C4-2B (cell line): ENCODE measurements at regions not wholly inside any gene's neighbourhood (a gene's known extent, or its start where the extent isn't known, plus 50 kb on each side); places are given as distances from the start of the nearest gene placed in this dataset.

Source experiments
- ZFX ChIP-seq: fragments of 450-650 bp; IDR thresholded peaks from 2 replicates; pipeline ENCODE4 v1.6.1; 2017
- TF ChIP-seq, protein P1 (sequence below): fragments of 450-650 bp; conservative IDR thresholded peaks from 2 replicates; pipeline ENCODE4 v1.5.1; 2017; ENCODE audit warnings: mild to moderate bottlenecking

DNA sequence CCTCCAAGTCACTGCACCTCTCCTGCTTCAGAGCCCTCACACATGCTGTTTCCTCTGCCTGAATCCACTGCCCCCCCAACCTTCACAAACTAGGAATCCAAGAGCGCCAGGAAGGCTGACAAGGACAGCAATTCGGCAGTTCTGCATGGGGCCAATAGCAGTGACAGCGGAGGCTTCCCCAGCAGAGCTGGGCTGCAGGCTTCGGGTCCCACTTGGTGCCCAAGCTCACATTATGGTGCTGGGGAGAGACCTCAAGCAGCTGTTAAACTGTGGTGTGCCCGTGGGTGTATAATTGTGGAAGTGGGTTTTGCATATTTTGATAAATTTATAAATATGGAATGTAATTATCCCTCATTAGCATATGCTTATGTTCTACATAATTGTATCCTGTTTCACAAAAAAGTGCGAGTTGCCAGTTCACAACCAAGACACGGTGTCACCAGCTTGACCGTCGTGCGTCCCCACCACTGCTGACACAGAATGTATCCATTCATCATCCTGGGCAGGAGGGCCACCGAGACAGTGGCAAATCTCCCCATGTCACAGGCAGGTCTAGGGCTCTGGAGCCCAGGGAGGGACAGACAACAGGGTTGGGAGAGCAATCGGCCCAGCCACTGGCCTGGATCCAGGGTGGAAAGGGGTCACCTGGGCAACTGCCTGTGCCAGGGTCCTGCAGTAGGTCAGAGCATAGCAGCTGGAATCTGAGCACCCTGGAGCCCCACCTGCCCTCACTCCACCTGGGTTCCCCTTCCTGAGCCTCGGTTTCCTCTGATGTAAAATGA, 81.6 kb downstream of the MATN1 start:
- TF ChIP-seq, protein P1, sequence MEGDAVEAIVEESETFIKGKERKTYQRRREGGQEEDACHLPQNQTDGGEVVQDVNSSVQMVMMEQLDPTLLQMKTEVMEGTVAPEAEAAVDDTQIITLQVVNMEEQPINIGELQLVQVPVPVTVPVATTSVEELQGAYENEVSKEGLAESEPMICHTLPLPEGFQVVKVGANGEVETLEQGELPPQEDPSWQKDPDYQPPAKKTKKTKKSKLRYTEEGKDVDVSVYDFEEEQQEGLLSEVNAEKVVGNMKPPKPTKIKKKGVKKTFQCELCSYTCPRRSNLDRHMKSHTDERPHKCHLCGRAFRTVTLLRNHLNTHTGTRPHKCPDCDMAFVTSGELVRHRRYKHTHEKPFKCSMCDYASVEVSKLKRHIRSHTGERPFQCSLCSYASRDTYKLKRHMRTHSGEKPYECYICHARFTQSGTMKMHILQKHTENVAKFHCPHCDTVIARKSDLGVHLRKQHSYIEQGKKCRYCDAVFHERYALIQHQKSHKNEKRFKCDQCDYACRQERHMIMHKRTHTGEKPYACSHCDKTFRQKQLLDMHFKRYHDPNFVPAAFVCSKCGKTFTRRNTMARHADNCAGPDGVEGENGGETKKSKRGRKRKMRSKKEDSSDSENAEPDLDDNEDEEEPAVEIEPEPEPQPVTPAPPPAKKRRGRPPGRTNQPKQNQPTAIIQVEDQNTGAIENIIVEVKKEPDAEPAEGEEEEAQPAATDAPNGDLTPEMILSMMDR = no peak
- TF ChIP-seq ZFX = no peak
